ENCODE measurements at regions not wholly inside any gene's neighbourhood (a gene's known extent, or its start where the extent isn't known, plus 50 kb on each side); places are given as distances from the start of the nearest gene placed in this dataset.

DNA sequence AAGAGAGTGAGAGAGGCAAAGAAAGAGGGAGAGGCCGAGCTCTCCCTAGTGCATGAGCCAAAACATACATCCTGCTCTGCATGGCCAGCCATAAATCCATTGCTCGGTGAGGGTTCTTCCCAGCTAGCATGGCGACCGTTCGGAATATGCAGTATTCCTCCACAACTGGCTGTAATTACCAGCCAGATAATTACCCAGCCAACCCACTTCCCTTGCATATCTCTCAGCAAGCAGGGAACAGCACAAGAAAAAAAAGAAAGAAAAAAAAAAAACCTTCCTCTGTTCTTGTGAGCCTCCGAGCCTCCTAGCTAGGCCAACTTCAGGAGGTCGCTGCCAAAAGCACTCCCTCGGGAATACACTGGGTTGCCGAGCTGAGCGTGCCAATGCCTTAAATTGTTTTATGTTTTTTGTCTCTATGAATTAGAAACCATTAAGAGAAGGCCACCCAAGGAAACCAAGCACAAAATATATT lies 567.9 kb downstream of the MED13L start:
- TF ChIP-seq, protein P1, sequence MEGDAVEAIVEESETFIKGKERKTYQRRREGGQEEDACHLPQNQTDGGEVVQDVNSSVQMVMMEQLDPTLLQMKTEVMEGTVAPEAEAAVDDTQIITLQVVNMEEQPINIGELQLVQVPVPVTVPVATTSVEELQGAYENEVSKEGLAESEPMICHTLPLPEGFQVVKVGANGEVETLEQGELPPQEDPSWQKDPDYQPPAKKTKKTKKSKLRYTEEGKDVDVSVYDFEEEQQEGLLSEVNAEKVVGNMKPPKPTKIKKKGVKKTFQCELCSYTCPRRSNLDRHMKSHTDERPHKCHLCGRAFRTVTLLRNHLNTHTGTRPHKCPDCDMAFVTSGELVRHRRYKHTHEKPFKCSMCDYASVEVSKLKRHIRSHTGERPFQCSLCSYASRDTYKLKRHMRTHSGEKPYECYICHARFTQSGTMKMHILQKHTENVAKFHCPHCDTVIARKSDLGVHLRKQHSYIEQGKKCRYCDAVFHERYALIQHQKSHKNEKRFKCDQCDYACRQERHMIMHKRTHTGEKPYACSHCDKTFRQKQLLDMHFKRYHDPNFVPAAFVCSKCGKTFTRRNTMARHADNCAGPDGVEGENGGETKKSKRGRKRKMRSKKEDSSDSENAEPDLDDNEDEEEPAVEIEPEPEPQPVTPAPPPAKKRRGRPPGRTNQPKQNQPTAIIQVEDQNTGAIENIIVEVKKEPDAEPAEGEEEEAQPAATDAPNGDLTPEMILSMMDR (IDR thresholded peaks at IDR 0.05; ENCODE audit: control insufficient read depth, extremely low read depth, insufficient read depth), result no peak
- DNase-seq (ENCODE audit: low read depth), result no peak
- H3K4me3 ChIP-seq (ENCODE audit: low read depth, low read length), result no peak overlapping the region

GRCh38 chr12:115708801-115709200 lies 568.7 kb downstream of the MED13L start:
- no peak for DNase-seq (ENCODE audit: low read depth)
- H3K4me3 ChIP-seq (ENCODE audit: low read depth, low read length), result no peak overlapping the region
- TF ChIP-seq, protein P1 (IDR thresholded peaks at IDR 0.05; ENCODE audit: control insufficient read depth, extremely low read depth, insufficient read depth), result no peak

- no peak for DNase-seq (ENCODE audit: low read depth)
- H3K4me3 ChIP-seq (ENCODE audit: low read depth, low read length), result no peak overlapping the region
- TF ChIP-seq, protein P1 (IDR thresholded peaks at IDR 0.05; ENCODE audit: control insufficient read depth, extremely low read depth, insufficient read depth), result no peak
Observed at GRCh38 chr12:115700896-115701465, 576.5 kb downstream of the MED13L start.

GRCh38 chr12:115700081-115700480 lies 577.4 kb downstream of the MED13L start:
- no peak overlapping the region for H3K4me3 ChIP-seq (ENCODE audit: low read depth, low read length)
- no peak for DNase-seq (ENCODE audit: low read depth)
- TF ChIP-seq, protein P1 (IDR thresholded peaks at IDR 0.05; ENCODE audit: control insufficient read depth, extremely low read depth, insufficient read depth), result no peak

DNA sequence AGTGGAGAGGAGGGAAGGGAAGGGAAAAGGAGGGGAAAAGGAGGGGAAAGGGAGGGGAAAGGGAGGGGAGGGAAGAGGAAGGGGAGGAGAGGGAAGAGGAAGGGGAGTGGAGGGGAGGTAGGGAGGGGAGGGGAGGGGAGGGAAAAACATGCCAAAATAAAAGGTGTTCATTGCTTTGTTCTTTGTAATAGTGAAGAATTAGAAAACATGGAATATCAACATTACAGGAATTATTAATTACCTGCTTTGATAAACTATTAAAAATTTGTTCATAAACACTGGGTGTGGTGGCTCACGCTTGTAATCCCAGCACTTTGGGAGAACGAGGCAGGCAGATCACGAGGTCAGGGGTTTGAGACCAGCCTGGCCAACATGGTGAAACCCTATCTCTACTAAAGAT lies 579.2 kb downstream of the MED13L start:
- TF ChIP-seq, protein P1 (IDR thresholded peaks at IDR 0.05; ENCODE audit: control insufficient read depth, extremely low read depth, insufficient read depth), result no peak
- no peak overlapping the region for H3K4me3 ChIP-seq (ENCODE audit: low read depth, low read length)
- DNase-seq (ENCODE audit: low read depth), result no peak

DNA sequence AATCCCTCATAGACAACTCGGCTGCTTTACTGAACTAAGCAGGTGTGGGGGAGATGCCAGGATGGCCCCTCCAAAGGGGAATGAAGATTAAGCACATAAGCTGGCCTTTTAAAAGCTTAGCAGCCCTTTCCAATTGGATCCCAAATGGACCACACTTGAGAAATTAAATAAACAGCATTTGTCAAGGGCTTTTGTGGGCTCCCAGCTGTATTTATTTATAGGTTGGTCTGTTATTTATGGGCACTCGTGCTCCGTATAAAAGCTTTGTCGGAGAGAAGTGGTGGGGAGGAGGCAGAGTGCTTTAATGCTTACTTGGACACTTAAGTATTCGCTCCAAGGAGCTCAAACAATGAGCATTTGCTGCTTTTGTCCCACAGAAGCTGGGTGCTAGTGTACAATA lies 580.2 kb downstream of the MED13L start:
- TF ChIP-seq, protein P1 (IDR thresholded peaks at IDR 0.05; ENCODE audit: control insufficient read depth, extremely low read depth, insufficient read depth), result no peak
- DNase-seq (ENCODE audit: low read depth), result no peak

GRCh38 chr12:115694564-115694963 lies 582.9 kb downstream of the MED13L start:
- no peak overlapping the region for H3K4me3 ChIP-seq (ENCODE audit: low read depth, low read length)
- DNase-seq (ENCODE audit: low read depth), result no peak
- TF ChIP-seq, protein P1 (IDR thresholded peaks at IDR 0.05; ENCODE audit: control insufficient read depth, extremely low read depth, insufficient read depth), result no peak

More for the DNA sequence above, 580.2 kb downstream of the MED13L start:
- no peak overlapping the region for H3K4me3 ChIP-seq (ENCODE audit: low read depth, low read length)
